Transverse colon (tissue), 4 donors: ENCODE measurements at regions not wholly inside any gene's neighbourhood (a gene's known extent, or its start where the extent isn't known, plus 50 kb on each side); places are given as distances from the start of the nearest gene placed in this dataset.

Source experiments
- DNase-seq: peaks from one replicate; pipeline ENCODE4 v3.0.0-alpha.2; 2019
- H3K27ac ChIP-seq, 4 donors: fragments of 200-600 bp; sonication (generic); 2 replicates each; pipeline ENCODE4 v1.5.1; 2016 to 2018; ENCODE audit warnings: inconsistent platforms in 4 of 4
- H3K27me3 ChIP-seq: fragments of 200-600 bp; sonication (generic); 2 replicates; pipeline ENCODE4 v1.5.1; 2017; ENCODE audit warnings: inconsistent platforms
- H3K36me3 ChIP-seq, 4 donors: fragments of 200-600 bp; sonication (generic); 2 replicates each; pipeline ENCODE4 v1.5.1; 2017 to 2019; ENCODE audit warnings: inconsistent platforms in 4 of 4
- H3K4me1 ChIP-seq, 4 donors: fragments of 200-600 bp; sonication (generic); 2 replicates each; pipeline ENCODE4 v1.5.1; 2017 to 2020; ENCODE audit warnings: inconsistent platforms in 4 of 4
- H3K4me3 ChIP-seq, 4 donors: fragments of 200-600 bp; sonication (generic); 1 replicate in 1 of 4; 2 replicates in 3 of 4; pipeline versions ENCODE4 v1.5.1 to v1.6.1; 2017 to 2019; ENCODE audit warnings: inconsistent platforms in 4 of 4
- H3K9me3 ChIP-seq, 2 donors: fragments of 200-600 bp; sonication (generic); 2 replicates each; pipeline ENCODE4 v1.5.1; 2017 to 2019; ENCODE audit warnings: inconsistent platforms in 2 of 2
- CTCF ChIP-seq, 5 experiments: fragments of 200-600 bp in 3 of 5; fragments of 450-650 bp in 2 of 5; sonication (generic) in 3 of 5; IDR thresholded peaks; 1 replicate in 2 of 5; 2 replicates in 3 of 5; pipeline ENCODE4 v1.5.1; 2016 to 2017; ENCODE audit warnings: antibody characterized with exemption in 5 of 5, inconsistent platforms in 3 of 5, mild to moderate bottlenecking in 2 of 5, moderate library complexity in 1 of 5
- EP300 ChIP-seq: sonication (generic); formaldehyde crosslinking; IDR thresholded peaks from one replicate; pipeline ENCODE4 v1.6.1; 2017; ENCODE audit warnings: antibody characterized with exemption, low read depth
- POLR2A ChIP-seq: fragments of 450-650 bp; IDR thresholded peaks from one replicate; pipeline ENCODE4 v1.6.1; 2016; ENCODE audit warnings: antibody characterized with exemption, mild to moderate bottlenecking, moderate library complexity
- POLR2AphosphoS5 ChIP-seq, 3 donors: sonication (generic); formaldehyde crosslinking; IDR thresholded peaks; one replicate each; pipeline ENCODE4 v1.6.1; 2016; ENCODE audit warnings: antibody characterized with exemption in 3 of 3
- WGBS, 2 donors: methylation state at CpG; one replicate each; pipeline ENCODE4 v1.1.5; 2018; ENCODE audit warnings: low coverage in 1 of 2; 5-methylcytosine and 5-hydroxymethylcytosine counted together
- in situ Hi-C, 4 donors: fragments of 200-750 bp; cut with MboI; loops; one replicate each; pipeline versions ENCODE4 v1.15.0 to v1.15.1; 2017; ENCODE audit warnings: low sequenced_read_pairs in 3 of 4, low pct_ligation_motif_present in 1 of 4, low pct_unique_long_range_greater_than_20kb in 1 of 4
- intact Hi-C: fragments of 100-400 bp; cut with DNase I; formaldehyde crosslinking; loops from one replicate; pipeline ENCODE4 v1.15.1; 2023; ENCODE audit warnings: low total_unique reads

- Histone ChIP-seq H3K36me3 (no peaks in the 10 kb centered on the region), H3K27ac (no peak overlapping the region), H3K4me3 (no peak overlapping the region), H3K4me1 (peaks cover 0 to 4% (median 0%) of the 10 kb centered on the region in 4 donors), H3K9me3 (no peaks in the 10 kb centered on the region), H3K27me3 (no peaks in the 10 kb centered on the region)
- TF ChIP-seq POLR2A (no peak), EP300 (no peak), POLR2AphosphoS5 (IDR thresholded peaks at IDR 0.05) (no peak), CTCF (IDR thresholded peaks at IDR 0.05) (no peak)
- intact Hi-C loops = no loop called here
- in situ Hi-C loops = no loop called here
- no peak for DNase-seq
- 39 to 88% methylated on average over 1 of the region's 1 CpG for WGBS, 2 donors
Observed at GRCh38 chr3:164375538-164375937, 702.8 kb downstream of the SI start.

- no peak overlapping the region for H3K4me3 ChIP-seq
- DNase-seq = no peak
- 77 to 90% methylated on average over 2 of the region's 2 CpGs for WGBS, 2 donors
- H3K36me3 ChIP-seq = no peaks in the 10 kb centered on the region
- H3K4me1 ChIP-seq = no peaks in the 10 kb centered on the region
- no peak overlapping the region for H3K27ac ChIP-seq
- no peaks in the 10 kb centered on the region for H3K27me3 ChIP-seq
- TF ChIP-seq CTCF (IDR thresholded peaks at IDR 0.05) = no peak
- no peak for TF ChIP-seq EP300
- TF ChIP-seq POLR2A = no peak
- no peak for TF ChIP-seq POLR2AphosphoS5 (IDR thresholded peaks at IDR 0.05)
- H3K9me3 ChIP-seq = no peaks in the 10 kb centered on the region
- in situ Hi-C loops (no loop called here), intact Hi-C loops (no loop called here)
Observed at GRCh38 chr3:164371681-164372080, 706.6 kb downstream of the SI start.

- in situ Hi-C loops = no loop called here
Observed at GRCh38 chr3:164370970-164371369, 707.3 kb downstream of the SI start.

GRCh38 chr3:164365242-164365641, 713.1 kb downstream of the SI start:
- no peak overlapping the region for H3K27ac ChIP-seq
- H3K9me3 ChIP-seq = no peaks in the 10 kb centered on the region
- no peak overlapping the region for H3K4me3 ChIP-seq
- TF ChIP-seq POLR2A = no peak
- no peak for TF ChIP-seq CTCF (IDR thresholded peaks at IDR 0.05)
- TF ChIP-seq POLR2AphosphoS5 (IDR thresholded peaks at IDR 0.05) = no peak
- TF ChIP-seq EP300 = no peak
- in situ Hi-C loops = no loop called here
- no peaks in the 10 kb centered on the region for H3K27me3 ChIP-seq
- no peak for DNase-seq
- H3K4me1 ChIP-seq = no peaks in the 10 kb centered on the region
- H3K36me3 ChIP-seq = no peaks in the 10 kb centered on the region
- 50 to 72% methylated on average over 1 of the region's 1 CpG for WGBS, 2 donors
- intact Hi-C loops = no loop called here

More at GRCh38 chr3:164370970-164371369, 707.3 kb downstream of the SI start:
- intact Hi-C loops = no loop called here
- no peak overlapping the region for H3K27ac ChIP-seq
- no peaks in the 10 kb centered on the region for H3K9me3 ChIP-seq
- WGBS, 2 donors = 75 to 87% methylated on average over 2 to 5 of the region's 5 CpGs
- no peak for DNase-seq
- no peaks in the 10 kb centered on the region for H3K4me1 ChIP-seq
- no peaks in the 10 kb centered on the region for H3K27me3 ChIP-seq
- no peak for TF ChIP-seq POLR2A
- H3K4me3 ChIP-seq = no peak overlapping the region
- no peaks in the 10 kb centered on the region for H3K36me3 ChIP-seq

- in situ Hi-C loops = no loop called here
- TF ChIP-seq POLR2AphosphoS5 (IDR thresholded peaks at IDR 0.05) (no peak), EP300 (no peak), POLR2A (no peak), CTCF (IDR thresholded peaks at IDR 0.05) (no peak)
- 69 to 72% methylated on average over 6 of the region's 6 CpGs for WGBS, 2 donors
Observed at GRCh38 chr3:164364111-164364510, 714.2 kb downstream of the SI start.

More at GRCh38 chr3:164364111-164364510, 714.2 kb downstream of the SI start:
- intact Hi-C loops = no loop called here
- Histone ChIP-seq H3K9me3 (no peaks in the 10 kb centered on the region), H3K27me3 (no peaks in the 10 kb centered on the region), H3K4me1 (no peaks in the 10 kb centered on the region), H3K36me3 (no peaks in the 10 kb centered on the region), H3K27ac (no peak overlapping the region), H3K4me3 (no peak overlapping the region)
- no peak for DNase-seq
